DND-41 (cell line): ENCODE measurements at regions not wholly inside any gene's neighbourhood (a gene's known extent, or its start where the extent isn't known, plus 50 kb on each side); places are given as distances from the start of the nearest gene placed in this dataset.

Source experiments
- CTCF ChIP-seq: IDR thresholded peaks from 2 replicates; pipeline ENCODE4 v1.5.1; 2012; ENCODE audit warnings: borderline replicate concordance, low read length, moderate library complexity, mild to moderate bottlenecking; ENCODE audit not compliant: poor library complexity, severe bottlenecking; ENCODE audit errors: extremely low read depth
- EZH2 ChIP-seq: IDR thresholded peaks from 3 replicates; pipeline ENCODE4 v1.6.1; 2012; ENCODE audit warnings: borderline replicate concordance, low read depth, mild to moderate bottlenecking, moderate library complexity, low read length, inconsistent platforms; ENCODE audit not compliant: severe bottlenecking

GRCh38 chr3:16673530-16673929 is 68.3 kb upstream of the DAZL start:
- TF ChIP-seq CTCF (no peak), EZH2 (no peak)
